ENCODE measurements at regions not wholly inside any gene's neighbourhood (a gene's known extent, or its start where the extent isn't known, plus 50 kb on each side); places are given as distances from the start of the nearest gene placed in this dataset.

DNA sequence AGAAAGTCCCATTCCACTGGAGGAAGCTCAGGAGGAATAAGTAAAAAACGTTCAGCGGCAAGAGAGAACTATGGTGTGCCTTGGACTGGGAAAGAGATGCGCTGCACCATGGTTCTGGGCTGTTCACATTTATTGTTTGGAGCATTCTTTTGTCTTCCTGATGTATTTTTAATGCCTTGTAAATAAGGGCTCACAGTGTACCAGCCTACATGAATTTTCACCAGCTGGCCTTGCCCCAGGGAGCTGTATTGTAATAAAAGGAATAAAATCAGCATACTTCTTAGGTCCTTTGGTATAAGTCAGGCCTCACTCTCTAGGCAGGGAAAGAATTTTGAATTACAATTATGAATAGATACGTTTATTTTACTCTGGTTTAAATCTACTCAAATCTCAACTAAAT is 1249.6 kb downstream of the CNTNAP5 start:
- TF ChIP-seq, protein P1, sequence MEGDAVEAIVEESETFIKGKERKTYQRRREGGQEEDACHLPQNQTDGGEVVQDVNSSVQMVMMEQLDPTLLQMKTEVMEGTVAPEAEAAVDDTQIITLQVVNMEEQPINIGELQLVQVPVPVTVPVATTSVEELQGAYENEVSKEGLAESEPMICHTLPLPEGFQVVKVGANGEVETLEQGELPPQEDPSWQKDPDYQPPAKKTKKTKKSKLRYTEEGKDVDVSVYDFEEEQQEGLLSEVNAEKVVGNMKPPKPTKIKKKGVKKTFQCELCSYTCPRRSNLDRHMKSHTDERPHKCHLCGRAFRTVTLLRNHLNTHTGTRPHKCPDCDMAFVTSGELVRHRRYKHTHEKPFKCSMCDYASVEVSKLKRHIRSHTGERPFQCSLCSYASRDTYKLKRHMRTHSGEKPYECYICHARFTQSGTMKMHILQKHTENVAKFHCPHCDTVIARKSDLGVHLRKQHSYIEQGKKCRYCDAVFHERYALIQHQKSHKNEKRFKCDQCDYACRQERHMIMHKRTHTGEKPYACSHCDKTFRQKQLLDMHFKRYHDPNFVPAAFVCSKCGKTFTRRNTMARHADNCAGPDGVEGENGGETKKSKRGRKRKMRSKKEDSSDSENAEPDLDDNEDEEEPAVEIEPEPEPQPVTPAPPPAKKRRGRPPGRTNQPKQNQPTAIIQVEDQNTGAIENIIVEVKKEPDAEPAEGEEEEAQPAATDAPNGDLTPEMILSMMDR (IDR thresholded peaks at IDR 0.05; ENCODE audit: low read depth, low read length) = no peak
- TF ChIP-seq POLR2A (IDR thresholded peaks at IDR 0.05; ENCODE audit: extremely low read depth, insufficient read length) (no peak), MYC (IDR thresholded peaks at IDR 0.05; ENCODE audit: low read depth, low read length) (no peak)
- no peak for DNase-seq (ENCODE audit: low read depth)
- H3K4me3 ChIP-seq (ENCODE audit: low read depth, low read length) = no peak overlapping the region

- no peak overlapping the region for H3K4me3 ChIP-seq (ENCODE audit: low read depth, low read length)
- DNase-seq (ENCODE audit: low read depth) = no peak
- TF ChIP-seq POLR2A (IDR thresholded peaks at IDR 0.05; ENCODE audit: extremely low read depth, insufficient read length) (no peak), MYC (IDR thresholded peaks at IDR 0.05; ENCODE audit: low read depth, low read length) (no peak)
- TF ChIP-seq, protein P2, sequence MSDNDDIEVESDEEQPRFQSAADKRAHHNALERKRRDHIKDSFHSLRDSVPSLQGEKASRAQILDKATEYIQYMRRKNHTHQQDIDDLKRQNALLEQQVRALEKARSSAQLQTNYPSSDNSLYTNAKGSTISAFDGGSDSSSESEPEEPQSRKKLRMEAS (IDR thresholded peaks at IDR 0.05; ENCODE audit: low read depth, low read length) = no peak
- TF ChIP-seq, protein P1 (IDR thresholded peaks at IDR 0.05; ENCODE audit: low read depth, low read length) = no peak
Observed at GRCh38 chr2:125280265-125280664, 1255.2 kb downstream of the CNTNAP5 start.

DNA sequence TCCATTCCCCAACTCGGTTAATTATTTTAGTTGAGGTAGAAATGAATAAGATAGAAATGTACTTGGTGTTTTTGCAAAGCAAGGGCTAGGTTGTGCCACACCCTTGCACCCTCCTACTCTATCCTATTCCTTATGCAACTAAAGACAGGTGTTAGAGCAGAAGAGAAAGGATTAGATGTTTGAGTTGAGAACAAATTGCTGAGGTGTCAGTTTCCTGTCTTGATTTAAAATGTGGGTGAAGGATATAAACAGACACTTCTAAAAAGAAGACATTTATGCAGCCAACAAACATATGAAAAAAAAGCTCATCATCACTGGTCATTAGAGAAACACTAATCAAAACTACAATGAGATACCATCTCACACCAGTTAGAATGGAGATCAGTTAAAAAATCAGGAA is 1256.2 kb downstream of the CNTNAP5 start:
- TF ChIP-seq, protein P2 (IDR thresholded peaks at IDR 0.05; ENCODE audit: low read depth, low read length) = no peak
- TF ChIP-seq POLR2A (IDR thresholded peaks at IDR 0.05; ENCODE audit: extremely low read depth, insufficient read length) (no peak), MYC (IDR thresholded peaks at IDR 0.05; ENCODE audit: low read depth, low read length) (no peak)
- TF ChIP-seq, protein P1 (IDR thresholded peaks at IDR 0.05; ENCODE audit: low read depth, low read length) = no peak
- no peak overlapping the region for H3K4me3 ChIP-seq (ENCODE audit: low read depth, low read length)
- DNase-seq (ENCODE audit: low read depth) = no peak

DNA sequence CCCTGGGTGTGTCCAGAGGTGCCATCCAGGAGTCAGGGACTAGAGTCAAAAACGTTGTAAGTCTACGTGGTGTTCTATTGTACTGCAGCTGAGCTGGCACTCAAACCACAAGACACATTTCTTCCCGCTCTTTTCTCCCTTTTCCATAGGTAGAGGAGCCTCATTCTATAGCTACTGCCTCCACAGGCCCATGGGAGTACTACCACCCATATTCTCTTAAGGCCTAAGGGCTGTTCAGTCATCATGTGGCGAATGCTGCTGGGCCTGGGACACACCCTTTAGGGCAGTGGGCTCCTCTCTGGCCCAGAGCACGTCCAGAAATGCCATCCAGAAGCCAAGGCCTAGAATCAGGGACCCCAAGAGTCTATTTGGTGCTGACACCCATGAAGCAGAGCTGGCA is 1271.7 kb downstream of the CNTNAP5 start:
- TF ChIP-seq, protein P1 (IDR thresholded peaks at IDR 0.05; ENCODE audit: low read depth, low read length) = peak; percentile 12
- TF ChIP-seq, protein P2 (IDR thresholded peaks at IDR 0.05; ENCODE audit: low read depth, low read length) = no peak
- DNase-seq (ENCODE audit: low read depth) = peak; percentile 9
- no peak overlapping the region for H3K4me3 ChIP-seq (ENCODE audit: low read depth, low read length)

GRCh38 chr2:125310657-125311364 is 1285.7 kb downstream of the CNTNAP5 start:
- TF ChIP-seq MYC (IDR thresholded peaks at IDR 0.05; ENCODE audit: low read depth, low read length) = no peak
- no peak for TF ChIP-seq POLR2A (IDR thresholded peaks at IDR 0.05; ENCODE audit: extremely low read depth, insufficient read length)
- TF ChIP-seq, protein P1 (IDR thresholded peaks at IDR 0.05; ENCODE audit: low read depth, low read length) = no peak
- TF ChIP-seq, protein P2 (IDR thresholded peaks at IDR 0.05; ENCODE audit: low read depth, low read length) = no peak
- no peak for DNase-seq (ENCODE audit: low read depth)
- H3K4me3 ChIP-seq (ENCODE audit: low read depth, low read length) = no peak overlapping the region

DNA sequence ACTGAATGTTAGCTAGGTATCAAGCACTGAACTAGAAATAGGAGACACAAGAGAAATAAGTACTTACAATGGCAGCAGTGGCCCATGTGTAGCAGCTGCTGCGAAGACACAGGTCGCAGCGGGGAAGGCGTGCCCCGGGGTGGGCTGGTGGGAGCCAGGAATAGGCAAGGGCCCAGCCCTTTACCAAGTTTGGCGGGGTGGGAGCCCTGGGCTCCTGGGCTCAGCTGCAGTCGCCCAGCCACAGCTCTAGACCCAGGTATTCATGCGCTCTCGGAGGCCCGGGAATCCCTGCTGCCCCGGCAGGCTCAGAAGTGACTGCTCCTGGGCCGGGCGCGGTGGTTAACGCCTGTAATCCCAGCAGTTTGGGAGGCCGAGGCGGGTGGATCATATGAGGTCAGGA is 1287.3 kb downstream of the CNTNAP5 start:
- TF ChIP-seq, protein P1 (IDR thresholded peaks at IDR 0.05; ENCODE audit: low read depth, low read length) = no peak
- TF ChIP-seq, protein P2 (IDR thresholded peaks at IDR 0.05; ENCODE audit: low read depth, low read length) = no peak
- no peak for TF ChIP-seq MYC (IDR thresholded peaks at IDR 0.05; ENCODE audit: low read depth, low read length)
- no peak for DNase-seq (ENCODE audit: low read depth)
- no peak overlapping the region for H3K4me3 ChIP-seq (ENCODE audit: low read depth, low read length)

Data from NB4 (cell line).